Testis (tissue), 2 donors: ENCODE measurements at regions not wholly inside any gene's neighbourhood (a gene's known extent, or its start where the extent isn't known, plus 50 kb on each side); places are given as distances from the start of the nearest gene placed in this dataset.
A peak's percentile ranks its signal among the peaks of the same experiment; 100 is the strongest.
"Not testable (repeated sequence)": the region's sequence is repeated elsewhere in the genome, so short reads cannot be mapped to it uniquely, and the experiment has no call there.

Experiments
- DNase-seq: peaks from one replicate; pipeline ENCODE4 v3.0.0-alpha.2; 2019
- H3K27ac ChIP-seq, 2 donors: fragments of 200-600 bp; sonication (generic); one replicate each; pipeline ENCODE4 v1.5.1; 2019
- H3K27me3 ChIP-seq: fragments of 200-600 bp; sonication (generic); one replicate; pipeline ENCODE4 v1.5.1; 2019
- H3K36me3 ChIP-seq: fragments of 200-600 bp; sonication (generic); one replicate; pipeline ENCODE4 v1.5.1; 2017; ENCODE audit warnings: low read depth; ENCODE audit errors: missing control alignments
- H3K4me1 ChIP-seq: fragments of 200-600 bp; sonication (generic); one replicate; pipeline ENCODE4 v1.5.1; 2019
- H3K4me3 ChIP-seq, 2 donors: fragments of 200-600 bp; sonication (generic); one replicate each; pipeline ENCODE4 v1.5.1; 2017 to 2019
- H3K9me3 ChIP-seq: fragments of 200-600 bp; sonication (generic); one replicate; pipeline ENCODE4 v1.5.1; 2017
- POLR2A ChIP-seq: fragments of 450-650 bp; IDR thresholded peaks from one replicate; pipeline ENCODE4 v1.6.1; 2017; ENCODE audit warnings: antibody characterized with exemption, mild to moderate bottlenecking, moderate library complexity
- WGBS, 2 donors: methylation state at CpG; one replicate each; pipeline ENCODE4 v1.1.5; 2018; 5-methylcytosine and 5-hydroxymethylcytosine counted together
- intact Hi-C: fragments of 100-400 bp; cut with DNase I; formaldehyde crosslinking; loops from one replicate; pipeline ENCODE4 v1.15.1; 2023; ENCODE audit warnings: low total_unique reads
- TF ChIP-seq, protein P1 (sequence below), 3 experiments: fragments of 450-650 bp in 2 of 3; fragments of 200-600 bp in 1 of 3; sonication (generic) in 1 of 3; IDR thresholded peaks; one replicate each; pipeline ENCODE4 v1.5.1; 2016 to 2019; ENCODE audit warnings: antibody characterized with exemption in 3 of 3, mild to moderate bottlenecking in 2 of 3, moderate library complexity in 1 of 3

DNA sequence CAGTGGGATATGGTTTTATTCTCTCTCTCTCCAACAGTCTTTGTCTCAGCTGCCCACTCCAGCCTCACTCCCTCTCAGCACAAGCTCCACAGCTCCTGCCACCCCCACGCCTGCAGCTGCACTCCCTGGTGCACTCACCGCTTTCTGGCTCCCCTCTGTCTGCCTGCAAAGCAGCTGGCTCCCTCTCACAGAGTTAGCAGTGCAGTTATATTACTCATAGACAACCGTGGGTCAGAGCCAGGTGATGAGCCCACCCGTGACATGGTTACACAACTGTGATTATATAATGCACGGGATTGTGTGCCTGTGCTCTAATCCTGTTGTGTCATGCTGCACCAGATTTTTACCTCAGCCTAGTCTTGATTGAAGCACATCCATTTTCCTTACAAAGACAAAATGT, 276.9 kb upstream of the CHAC2 start:
- no peak for TF ChIP-seq POLR2A
- TF ChIP-seq, protein P1, sequence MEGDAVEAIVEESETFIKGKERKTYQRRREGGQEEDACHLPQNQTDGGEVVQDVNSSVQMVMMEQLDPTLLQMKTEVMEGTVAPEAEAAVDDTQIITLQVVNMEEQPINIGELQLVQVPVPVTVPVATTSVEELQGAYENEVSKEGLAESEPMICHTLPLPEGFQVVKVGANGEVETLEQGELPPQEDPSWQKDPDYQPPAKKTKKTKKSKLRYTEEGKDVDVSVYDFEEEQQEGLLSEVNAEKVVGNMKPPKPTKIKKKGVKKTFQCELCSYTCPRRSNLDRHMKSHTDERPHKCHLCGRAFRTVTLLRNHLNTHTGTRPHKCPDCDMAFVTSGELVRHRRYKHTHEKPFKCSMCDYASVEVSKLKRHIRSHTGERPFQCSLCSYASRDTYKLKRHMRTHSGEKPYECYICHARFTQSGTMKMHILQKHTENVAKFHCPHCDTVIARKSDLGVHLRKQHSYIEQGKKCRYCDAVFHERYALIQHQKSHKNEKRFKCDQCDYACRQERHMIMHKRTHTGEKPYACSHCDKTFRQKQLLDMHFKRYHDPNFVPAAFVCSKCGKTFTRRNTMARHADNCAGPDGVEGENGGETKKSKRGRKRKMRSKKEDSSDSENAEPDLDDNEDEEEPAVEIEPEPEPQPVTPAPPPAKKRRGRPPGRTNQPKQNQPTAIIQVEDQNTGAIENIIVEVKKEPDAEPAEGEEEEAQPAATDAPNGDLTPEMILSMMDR (IDR thresholded peaks at IDR 0.05), result no peak
- peak; percentile 69 for DNase-seq

DNA sequence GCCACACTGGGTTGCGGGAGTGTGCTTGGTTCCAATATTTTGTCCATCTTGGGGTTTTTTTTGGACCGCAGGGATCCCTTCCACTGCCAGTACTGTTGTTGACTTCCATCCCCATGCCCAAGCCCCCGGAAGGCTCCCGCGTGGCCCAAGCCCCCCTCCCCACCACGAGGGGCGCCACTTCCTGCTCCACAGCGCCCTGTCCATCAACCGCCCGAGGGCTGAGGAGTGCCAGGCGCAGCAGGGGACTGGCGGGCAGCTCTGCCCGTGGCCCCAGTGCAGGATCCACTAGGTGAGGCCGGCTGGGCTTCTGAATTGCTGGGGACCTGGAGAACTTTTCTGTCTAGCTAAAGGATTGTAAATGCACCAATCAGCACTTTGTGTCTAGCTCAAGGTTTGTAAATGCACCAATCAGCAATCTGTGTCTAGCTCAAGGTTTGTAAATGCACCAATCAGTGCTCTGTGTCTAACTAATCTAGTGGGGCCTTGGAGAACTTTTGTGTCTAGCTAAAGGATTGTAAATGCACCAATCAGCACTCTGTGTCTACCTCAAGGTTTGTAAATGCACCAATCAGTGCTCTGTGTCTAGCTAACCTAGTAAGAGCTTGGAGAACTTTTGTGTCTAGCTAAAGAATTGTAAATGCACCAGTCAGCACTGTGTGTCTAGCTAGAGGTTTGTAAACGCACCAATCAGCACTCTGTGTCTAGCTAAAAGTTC, 281.3 kb upstream of the CHAC2 start:
- H3K36me3 ChIP-seq, H3K4me3 ChIP-seq, H3K9me3 ChIP-seq, H3K27me3 ChIP-seq, intact Hi-C loops, DNase-seq: not testable (repeated sequence)
- peak overlapping the region; percentile 65 to 73 for H3K27ac ChIP-seq
- WGBS, 2 donors, result 87 to 95% methylated on average over 12 to 15 of the region's 15 CpGs
- H3K4me1 ChIP-seq, result peaks cover 15% of the 10 kb centered on the region

More for the DNA sequence above, 276.9 kb upstream of the CHAC2 start:
- peaks cover 11% of the 10 kb centered on the region for H3K4me1 ChIP-seq
- WGBS, 2 donors, result 31 to 43% methylated on average over 5 of the region's 5 CpGs
- H3K4me3 ChIP-seq, result no peak overlapping the region
- no peak overlapping the region for H3K27ac ChIP-seq
- no peaks in the 10 kb centered on the region for H3K27me3 ChIP-seq
- H3K9me3 ChIP-seq, result no peaks in the 10 kb centered on the region
- H3K36me3 ChIP-seq, result no peaks in the 10 kb centered on the region
- intact Hi-C loops, result no loop called here

DNA sequence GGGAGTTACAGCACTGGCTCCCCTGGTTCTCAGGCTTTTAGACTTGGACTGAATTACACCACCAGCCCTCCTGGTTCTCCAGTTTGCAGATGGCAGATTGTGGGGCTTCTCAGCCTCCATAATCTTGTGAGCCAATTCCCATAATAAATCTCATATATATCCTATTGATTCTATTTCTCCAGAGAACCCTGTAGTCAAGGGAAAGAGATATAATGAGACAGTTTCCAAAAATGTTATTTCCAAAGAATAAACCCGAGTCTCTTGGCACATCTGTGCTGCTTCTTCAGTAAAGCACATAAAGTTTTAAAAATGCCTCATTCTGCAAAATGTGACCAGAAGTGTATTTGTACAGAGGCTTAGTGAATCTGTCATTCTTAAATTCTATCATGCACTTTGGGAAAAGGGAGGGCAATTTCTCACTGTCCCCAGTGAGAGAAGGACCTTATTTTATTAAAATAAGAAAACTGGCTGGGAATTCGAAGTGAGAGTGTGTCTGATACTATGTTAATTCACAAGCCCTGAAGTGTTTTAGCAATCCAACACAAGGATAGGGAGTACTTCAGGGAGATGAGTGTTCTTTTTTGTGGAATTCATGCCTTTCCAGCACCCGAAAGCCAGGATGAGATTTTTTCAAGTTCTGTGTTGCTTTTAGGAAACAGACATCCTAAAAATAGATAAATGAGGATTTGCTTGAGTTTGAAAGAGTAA, 282.4 kb upstream of the CHAC2 start:
- Histone ChIP-seq H3K4me1 (peaks cover 15% of the 10 kb centered on the region), H3K36me3 (no peaks in the 10 kb centered on the region), H3K9me3 (no peaks in the 10 kb centered on the region), H3K27ac (peak overlapping the region; percentile 65 to 73), H3K27me3 (no peaks in the 10 kb centered on the region), H3K4me3 (no peak overlapping the region)
- no peak for DNase-seq
- 20 to 23% methylated on average over 3 of the region's 3 CpGs for WGBS, 2 donors
- TF ChIP-seq POLR2A, result no peak
- TF ChIP-seq, protein P1 (IDR thresholded peaks at IDR 0.05), result no peak
- intact Hi-C loops, result no loop called here

DNA sequence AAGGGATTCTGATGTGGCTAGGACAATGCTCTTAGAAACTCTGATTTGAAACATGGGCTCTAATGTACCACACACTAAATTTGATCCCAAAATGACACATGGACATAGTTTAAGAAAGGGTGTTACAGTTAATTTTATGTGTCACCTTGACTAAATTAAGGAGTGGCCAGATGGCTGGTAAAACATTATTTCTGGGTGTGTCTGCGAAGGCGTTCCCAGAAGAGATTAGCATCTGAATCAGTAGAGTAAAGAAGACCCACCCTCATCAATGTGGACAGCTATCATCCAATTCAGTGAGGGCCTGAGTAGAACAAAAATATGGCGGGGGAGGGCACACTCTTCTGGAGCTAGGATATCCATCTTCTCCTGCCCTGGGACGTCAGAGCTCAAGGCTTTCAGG, 283.1 kb upstream of the CHAC2 start:
- 79 to 87% methylated on average over 4 of the region's 4 CpGs for WGBS, 2 donors
- no peaks in the 10 kb centered on the region for H3K27me3 ChIP-seq
- H3K4me3 ChIP-seq, result no peak overlapping the region
- H3K27ac ChIP-seq, result peak overlapping the region; percentile 65 to 73
- H3K36me3 ChIP-seq, result no peaks in the 10 kb centered on the region
- no peak for TF ChIP-seq POLR2A
- TF ChIP-seq, protein P1 (IDR thresholded peaks at IDR 0.05), result no peak
- H3K9me3 ChIP-seq, result no peaks in the 10 kb centered on the region
- intact Hi-C loops, result no loop called here
- no peak for DNase-seq
- peaks cover 15% of the 10 kb centered on the region for H3K4me1 ChIP-seq

DNA sequence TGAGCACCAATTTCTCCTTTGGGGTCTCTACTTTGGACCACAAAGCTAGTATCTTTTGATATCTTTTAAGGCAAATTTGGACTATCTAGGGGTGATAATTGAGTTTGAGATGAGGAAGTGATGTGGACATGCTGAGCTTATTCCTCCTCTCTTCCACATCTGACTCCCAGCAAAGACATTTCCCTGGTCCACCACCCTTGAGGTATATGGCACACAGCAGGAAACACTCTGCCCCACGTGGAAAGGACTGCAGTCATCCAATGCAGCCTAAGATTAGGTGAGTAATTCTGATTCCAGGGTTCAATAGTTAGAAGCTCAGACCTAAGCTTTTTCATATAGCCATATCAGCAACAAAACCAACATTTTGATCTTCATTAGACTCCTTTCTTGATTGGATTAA, 290.1 kb upstream of the CHAC2 start:
- no peak overlapping the region for H3K4me3 ChIP-seq
- H3K4me1 ChIP-seq, result peaks cover 3% of the 10 kb centered on the region
- no peak overlapping the region for H3K27ac ChIP-seq
- no peaks in the 10 kb centered on the region for H3K9me3 ChIP-seq
- WGBS, 2 donors, result 77 to 78% methylated on average over 1 of the region's 1 CpG
- no peak for DNase-seq
- intact Hi-C loops, result no loop called here
- no peaks in the 10 kb centered on the region for H3K36me3 ChIP-seq
- no peak for TF ChIP-seq POLR2A
- TF ChIP-seq, protein P1 (IDR thresholded peaks at IDR 0.05), result no peak
- H3K27me3 ChIP-seq, result no peaks in the 10 kb centered on the region
